KG1 (cell line): ENCODE measurements at regions not wholly inside any gene's neighbourhood (a gene's known extent, or its start where the extent isn't known, plus 50 kb on each side); places are given as distances from the start of the nearest gene placed in this dataset.

Experiments used
- DNase-seq: peaks from one replicate; lab custom pipeline; 2025; lab: John Stamatoyannopoulos, UW

GRCh38 chr7:26513948-26514347, 222.3 kb downstream of the SNX10 start:
- no peak for DNase-seq

- DNase-seq = no peak
Observed at GRCh38 chr7:26514633-26515032, 223.0 kb downstream of the SNX10 start.

GRCh38 chr7:26515314-26515842, 223.7 kb downstream of the SNX10 start:
- DNase-seq = no peak

GRCh38 chr7:26520483-26520882, 228.8 kb downstream of the SNX10 start:
- no peak for DNase-seq

- DNase-seq = no peak
Observed at GRCh38 chr7:26522633-26523032, 231.0 kb downstream of the SNX10 start.

GRCh38 chr7:26525398-26526264, 234.0 kb downstream of the SNX10 start:
- DNase-seq = peak; percentile 31

GRCh38 chr7:26526265-26526587, 234.6 kb downstream of the SNX10 start:
- DNase-seq = no peak

GRCh38 chr7:26531926-26532325, 240.3 kb downstream of the SNX10 start:
- DNase-seq = no peak

- no peak for DNase-seq
Observed at GRCh38 chr7:26532471-26532870, 240.8 kb downstream of the SNX10 start.

- DNase-seq = no peak
Observed at GRCh38 chr7:26533217-26533616, 241.6 kb downstream of the SNX10 start.

GRCh38 chr7:26534649-26535482, 243.2 kb downstream of the SNX10 start:
- DNase-seq = peak; percentile 48

- no peak for DNase-seq
Observed at GRCh38 chr7:26535483-26536007, 243.9 kb downstream of the SNX10 start.

GRCh38 chr7:26538216-26538615, 246.6 kb downstream of the SNX10 start:
- no peak for DNase-seq

GRCh38 chr7:26538689-26539088, 247.0 kb downstream of the SNX10 start:
- DNase-seq = peak; percentile 64

GRCh38 chr7:26543340-26543739, 251.7 kb downstream of the SNX10 start:
- no peak for DNase-seq

- no peak for DNase-seq
Observed at GRCh38 chr7:26543951-26544350, 252.3 kb downstream of the SNX10 start.

- DNase-seq = no peak
Observed at GRCh38 chr7:26546508-26547053, 254.9 kb downstream of the SNX10 start.

GRCh38 chr7:26547156-26547555, 255.5 kb downstream of the SNX10 start:
- no peak for DNase-seq

GRCh38 chr7:26549281-26549944, 257.8 kb downstream of the SNX10 start:
- DNase-seq = peak; percentile 43

- peak; percentile 56 for DNase-seq
Observed at GRCh38 chr7:26550492-26550891, 258.8 kb downstream of the SNX10 start.

- DNase-seq = peak; percentile 80
Observed at GRCh38 chr7:26551740-26552139, 260.1 kb downstream of the SNX10 start.

- peak; percentile 41 for DNase-seq
Observed at GRCh38 chr7:26553128-26553527, 261.5 kb downstream of the SNX10 start.
